ENCODE measurements at regions not wholly inside any gene's neighbourhood (a gene's known extent, or its start where the extent isn't known, plus 50 kb on each side); places are given as distances from the start of the nearest gene placed in this dataset.

DNA sequence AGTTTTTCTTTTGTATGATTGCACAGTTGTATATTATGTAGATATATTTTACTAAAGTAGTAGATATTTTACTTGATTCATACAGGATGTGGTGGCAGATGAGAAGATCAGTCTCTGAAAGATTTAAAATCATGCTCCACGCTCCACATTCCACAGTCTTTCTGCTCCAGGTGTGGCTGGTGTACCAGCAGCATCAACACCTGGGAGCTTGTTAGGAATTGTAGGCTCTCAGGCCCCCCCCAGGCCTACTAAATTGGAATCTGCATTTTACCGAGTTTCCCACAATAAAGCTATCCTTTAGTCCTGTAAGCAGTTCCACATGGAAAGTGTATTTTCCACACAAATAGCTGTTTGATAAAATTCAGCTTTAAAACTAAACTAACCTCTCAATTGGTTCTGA, 537.4 kb downstream of the BCKDHB start:
- DNase-seq (ENCODE audit: low spot score), result no peak
- TF ChIP-seq HNF4G (IDR thresholded peaks at IDR 0.05) (no peak), SP1 (IDR thresholded peaks at IDR 0.05) (no peak), FOXA1 (IDR thresholded peaks at IDR 0.05) (no peak), YY1 (IDR thresholded peaks at IDR 0.05) (no peak), GABPA (IDR thresholded peaks at IDR 0.05 in 1 of 2, conservative IDR thresholded peaks at IDR 0.05 in 1 of 2) (no peak), NR2F2 (IDR thresholded peaks at IDR 0.05) (no peak)
- TF ChIP-seq, protein P1, sequence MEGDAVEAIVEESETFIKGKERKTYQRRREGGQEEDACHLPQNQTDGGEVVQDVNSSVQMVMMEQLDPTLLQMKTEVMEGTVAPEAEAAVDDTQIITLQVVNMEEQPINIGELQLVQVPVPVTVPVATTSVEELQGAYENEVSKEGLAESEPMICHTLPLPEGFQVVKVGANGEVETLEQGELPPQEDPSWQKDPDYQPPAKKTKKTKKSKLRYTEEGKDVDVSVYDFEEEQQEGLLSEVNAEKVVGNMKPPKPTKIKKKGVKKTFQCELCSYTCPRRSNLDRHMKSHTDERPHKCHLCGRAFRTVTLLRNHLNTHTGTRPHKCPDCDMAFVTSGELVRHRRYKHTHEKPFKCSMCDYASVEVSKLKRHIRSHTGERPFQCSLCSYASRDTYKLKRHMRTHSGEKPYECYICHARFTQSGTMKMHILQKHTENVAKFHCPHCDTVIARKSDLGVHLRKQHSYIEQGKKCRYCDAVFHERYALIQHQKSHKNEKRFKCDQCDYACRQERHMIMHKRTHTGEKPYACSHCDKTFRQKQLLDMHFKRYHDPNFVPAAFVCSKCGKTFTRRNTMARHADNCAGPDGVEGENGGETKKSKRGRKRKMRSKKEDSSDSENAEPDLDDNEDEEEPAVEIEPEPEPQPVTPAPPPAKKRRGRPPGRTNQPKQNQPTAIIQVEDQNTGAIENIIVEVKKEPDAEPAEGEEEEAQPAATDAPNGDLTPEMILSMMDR (IDR thresholded peaks at IDR 0.05; ENCODE audit: low read depth, low read length, missing input control), result no peak
- TF ChIP-seq, protein P2, sequence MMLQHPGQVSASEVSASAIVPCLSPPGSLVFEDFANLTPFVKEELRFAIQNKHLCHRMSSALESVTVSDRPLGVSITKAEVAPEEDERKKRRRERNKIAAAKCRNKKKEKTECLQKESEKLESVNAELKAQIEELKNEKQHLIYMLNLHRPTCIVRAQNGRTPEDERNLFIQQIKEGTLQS (IDR thresholded peaks at IDR 0.05), result no peak
- TF ChIP-seq, protein P3, sequence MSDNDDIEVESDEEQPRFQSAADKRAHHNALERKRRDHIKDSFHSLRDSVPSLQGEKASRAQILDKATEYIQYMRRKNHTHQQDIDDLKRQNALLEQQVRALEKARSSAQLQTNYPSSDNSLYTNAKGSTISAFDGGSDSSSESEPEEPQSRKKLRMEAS (IDR thresholded peaks at IDR 0.05), result no peak
- Histone ChIP-seq H3K9ac (ENCODE audit: low read depth in 1 of 2, low read length in 2 of 2) (no peak overlapping the region), H3K4me3 (ENCODE audit: low read depth in 1 of 3, low read length in 3 of 3) (no peak overlapping the region), H3K27ac (ENCODE audit: low read depth in 1 of 2, low read length in 2 of 2) (no peak overlapping the region), H3K36me3 (ENCODE audit: control insufficient read depth in 4 of 4, insufficient read depth in 3 of 4, low read depth in 1 of 4, low read length in 3 of 4) (no peaks in the 10 kb centered on the region), H3K9me3 (ENCODE audit: control insufficient read depth in 4 of 4, low read length in 3 of 4) (no peaks in the 10 kb centered on the region), H3K4me1 (ENCODE audit: control insufficient read depth in 4 of 4, insufficient read depth in 4 of 4, low read length in 3 of 4) (no peaks in the 10 kb centered on the region), H3K27me3 (ENCODE audit: control insufficient read depth in 4 of 4, insufficient read depth in 4 of 4, low read length in 3 of 4) (no peaks in the 10 kb centered on the region)
- 91% methylated on average over 2 of the region's 2 CpGs for WGBS

DNA sequence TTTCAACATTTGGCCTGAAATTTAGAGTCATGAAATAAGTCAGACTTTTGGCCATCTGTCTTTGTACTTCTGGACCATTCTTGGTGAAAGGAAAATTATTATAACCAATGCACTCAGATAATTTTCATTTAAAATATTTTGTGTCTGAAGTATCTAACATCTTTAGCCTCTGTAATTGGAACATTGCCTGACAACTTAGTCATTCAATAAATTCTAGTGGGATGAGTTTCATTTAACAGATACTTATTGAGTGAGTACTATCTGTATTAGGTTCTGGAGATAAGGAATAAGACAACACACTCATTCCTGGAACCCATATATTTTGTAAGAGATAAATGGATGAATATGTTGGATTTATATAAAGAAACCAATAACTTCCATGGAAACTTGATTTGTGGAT, 536.0 kb downstream of the BCKDHB start:
- Histone ChIP-seq H3K4me1 (ENCODE audit: control insufficient read depth in 4 of 4, insufficient read depth in 4 of 4, low read length in 3 of 4) (no peaks in the 10 kb centered on the region), H3K9me3 (ENCODE audit: control insufficient read depth in 4 of 4, low read length in 3 of 4) (no peaks in the 10 kb centered on the region), H3K9ac (ENCODE audit: low read depth in 1 of 2, low read length in 2 of 2) (no peak overlapping the region), H3K27ac (ENCODE audit: low read depth in 1 of 2, low read length in 2 of 2) (no peak overlapping the region), H3K36me3 (ENCODE audit: control insufficient read depth in 4 of 4, insufficient read depth in 3 of 4, low read depth in 1 of 4, low read length in 3 of 4) (no peaks in the 10 kb centered on the region), H3K27me3 (ENCODE audit: control insufficient read depth in 4 of 4, insufficient read depth in 4 of 4, low read length in 3 of 4) (no peaks in the 10 kb centered on the region), H3K4me3 (ENCODE audit: low read depth in 1 of 3, low read length in 3 of 3) (no peak overlapping the region)
- DNase-seq (ENCODE audit: low spot score), result no peak
- TF ChIP-seq FOXA1 (IDR thresholded peaks at IDR 0.05) (no peak), YY1 (IDR thresholded peaks at IDR 0.05) (no peak), SP1 (IDR thresholded peaks at IDR 0.05) (no peak)
- TF ChIP-seq, protein P4, sequence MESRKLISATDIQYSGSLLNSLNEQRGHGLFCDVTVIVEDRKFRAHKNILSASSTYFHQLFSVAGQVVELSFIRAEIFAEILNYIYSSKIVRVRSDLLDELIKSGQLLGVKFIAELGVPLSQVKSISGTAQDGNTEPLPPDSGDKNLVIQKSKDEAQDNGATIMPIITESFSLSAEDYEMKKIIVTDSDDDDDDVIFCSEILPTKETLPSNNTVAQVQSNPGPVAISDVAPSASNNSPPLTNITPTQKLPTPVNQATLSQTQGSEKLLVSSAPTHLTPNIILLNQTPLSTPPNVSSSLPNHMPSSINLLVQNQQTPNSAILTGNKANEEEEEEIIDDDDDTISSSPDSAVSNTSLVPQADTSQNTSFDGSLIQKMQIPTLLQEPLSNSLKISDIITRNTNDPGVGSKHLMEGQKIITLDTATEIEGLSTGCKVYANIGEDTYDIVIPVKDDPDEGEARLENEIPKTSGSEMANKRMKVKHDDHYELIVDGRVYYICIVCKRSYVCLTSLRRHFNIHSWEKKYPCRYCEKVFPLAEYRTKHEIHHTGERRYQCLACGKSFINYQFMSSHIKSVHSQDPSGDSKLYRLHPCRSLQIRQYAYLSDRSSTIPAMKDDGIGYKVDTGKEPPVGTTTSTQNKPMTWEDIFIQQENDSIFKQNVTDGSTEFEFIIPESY (IDR thresholded peaks at IDR 0.05), result no peak
- TF ChIP-seq, protein P5, sequence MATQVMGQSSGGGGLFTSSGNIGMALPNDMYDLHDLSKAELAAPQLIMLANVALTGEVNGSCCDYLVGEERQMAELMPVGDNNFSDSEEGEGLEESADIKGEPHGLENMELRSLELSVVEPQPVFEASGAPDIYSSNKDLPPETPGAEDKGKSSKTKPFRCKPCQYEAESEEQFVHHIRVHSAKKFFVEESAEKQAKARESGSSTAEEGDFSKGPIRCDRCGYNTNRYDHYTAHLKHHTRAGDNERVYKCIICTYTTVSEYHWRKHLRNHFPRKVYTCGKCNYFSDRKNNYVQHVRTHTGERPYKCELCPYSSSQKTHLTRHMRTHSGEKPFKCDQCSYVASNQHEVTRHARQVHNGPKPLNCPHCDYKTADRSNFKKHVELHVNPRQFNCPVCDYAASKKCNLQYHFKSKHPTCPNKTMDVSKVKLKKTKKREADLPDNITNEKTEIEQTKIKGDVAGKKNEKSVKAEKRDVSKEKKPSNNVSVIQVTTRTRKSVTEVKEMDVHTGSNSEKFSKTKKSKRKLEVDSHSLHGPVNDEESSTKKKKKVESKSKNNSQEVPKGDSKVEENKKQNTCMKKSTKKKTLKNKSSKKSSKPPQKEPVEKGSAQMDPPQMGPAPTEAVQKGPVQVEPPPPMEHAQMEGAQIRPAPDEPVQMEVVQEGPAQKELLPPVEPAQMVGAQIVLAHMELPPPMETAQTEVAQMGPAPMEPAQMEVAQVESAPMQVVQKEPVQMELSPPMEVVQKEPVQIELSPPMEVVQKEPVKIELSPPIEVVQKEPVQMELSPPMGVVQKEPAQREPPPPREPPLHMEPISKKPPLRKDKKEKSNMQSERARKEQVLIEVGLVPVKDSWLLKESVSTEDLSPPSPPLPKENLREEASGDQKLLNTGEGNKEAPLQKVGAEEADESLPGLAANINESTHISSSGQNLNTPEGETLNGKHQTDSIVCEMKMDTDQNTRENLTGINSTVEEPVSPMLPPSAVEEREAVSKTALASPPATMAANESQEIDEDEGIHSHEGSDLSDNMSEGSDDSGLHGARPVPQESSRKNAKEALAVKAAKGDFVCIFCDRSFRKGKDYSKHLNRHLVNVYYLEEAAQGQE (IDR thresholded peaks at IDR 0.05), result no peak
- TF ChIP-seq, protein P3 (IDR thresholded peaks at IDR 0.05), result no peak
